GM18868 (cell line): ENCODE measurements at regions not wholly inside any gene's neighbourhood (a gene's known extent, or its start where the extent isn't known, plus 50 kb on each side); places are given as distances from the start of the nearest gene placed in this dataset.
"Not testable (repeated sequence)": the region's sequence is repeated elsewhere in the genome, so short reads cannot be mapped to it uniquely, and the experiment has no call there.

ENCODE experiments used
- ATAC-seq: cut with Tn5 transposase; IDR thresholded peaks from one replicate; pipeline ENCODE4 v1.9.1; 2021; ENCODE audit warnings: mild to moderate bottlenecking, moderate library complexity; ENCODE audit not compliant: unreplicated experiment

DNA sequence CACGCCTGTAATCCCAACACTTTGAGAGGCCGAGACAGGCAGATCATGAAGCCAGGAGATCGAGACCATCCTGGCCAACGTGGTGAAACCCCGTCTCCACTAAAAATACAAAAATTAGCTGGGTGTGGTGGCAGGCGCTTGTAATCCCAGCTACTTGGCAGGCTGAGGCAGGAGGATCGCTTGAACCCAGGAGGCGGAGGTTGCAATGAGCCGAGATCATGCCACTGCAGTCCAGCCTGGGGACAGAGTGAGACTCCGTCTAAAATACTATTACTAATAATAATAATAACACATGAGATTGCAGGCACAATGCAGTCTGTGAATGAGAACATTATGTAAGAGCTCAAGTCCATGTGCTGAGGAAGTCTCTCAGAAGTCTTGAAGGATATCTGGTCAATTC lies 1684.4 kb downstream of the SPATA31A7 start:
- not testable (repeated sequence) for ATAC-seq

DNA sequence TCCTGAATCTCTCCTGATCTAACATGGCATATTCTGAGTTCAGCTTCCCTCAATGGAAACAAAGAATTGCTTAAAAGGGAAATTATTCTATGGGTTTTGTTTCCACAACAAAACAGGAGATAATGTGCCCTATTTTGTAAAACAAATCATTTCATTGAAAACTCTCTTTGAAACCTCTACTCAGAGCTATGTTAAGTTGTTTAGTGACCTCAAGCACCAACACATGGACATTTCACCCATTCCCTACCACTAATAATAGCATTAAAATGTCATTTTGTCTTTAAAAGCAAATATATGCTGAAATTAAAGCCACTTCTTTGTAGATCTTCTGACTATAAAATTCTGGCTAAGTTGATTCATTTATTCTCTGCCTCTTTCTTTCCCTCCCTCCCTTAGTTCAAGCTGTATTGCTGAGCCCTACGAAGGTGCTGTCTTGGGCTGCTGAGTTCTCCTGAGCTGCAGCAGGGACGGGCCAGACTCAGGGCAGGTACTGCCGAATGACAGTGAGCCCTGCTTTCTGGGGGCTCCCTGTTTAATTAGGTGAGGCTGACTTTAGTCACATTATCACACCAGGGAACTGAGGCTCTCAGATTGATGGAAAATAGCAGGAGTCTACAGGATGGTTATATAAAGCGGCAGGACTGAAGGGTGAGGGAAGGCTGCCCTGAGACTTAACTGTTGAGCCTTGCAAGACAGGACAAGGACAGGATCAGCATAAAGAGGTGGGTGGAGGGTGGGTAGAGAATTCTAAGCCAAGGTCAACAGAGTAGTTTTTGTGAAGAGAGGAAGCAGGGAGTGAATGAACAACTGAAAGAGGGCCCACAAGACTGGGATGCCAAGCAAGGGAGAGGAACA lies 1685.1 kb downstream of the SPATA31A7 start:
- ATAC-seq: not testable (repeated sequence)

DNA sequence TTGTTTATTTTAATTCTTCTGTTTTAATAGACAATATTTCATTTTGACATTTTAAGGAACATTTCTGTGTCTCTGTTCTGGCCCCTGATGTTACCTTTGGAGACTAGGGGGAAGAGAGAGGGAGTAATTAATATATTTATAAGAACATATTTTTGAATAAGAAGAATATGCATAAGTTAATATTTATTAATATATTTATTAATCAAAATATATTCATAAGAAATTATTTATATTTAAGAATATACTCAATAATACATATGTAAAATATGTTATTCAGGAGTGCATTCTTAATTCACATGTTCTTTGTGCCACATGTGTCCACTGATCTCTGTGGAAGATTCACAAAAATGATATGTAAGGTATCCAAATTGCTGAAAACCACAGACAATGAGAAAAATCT lies 1687.7 kb downstream of the SPATA31A7 start:
- not testable (repeated sequence) for ATAC-seq

- ATAC-seq: not testable (repeated sequence)
Measured at GRCh38 chr9:62877987-62878386, 1688.2 kb downstream of the SPATA31A7 start.

DNA sequence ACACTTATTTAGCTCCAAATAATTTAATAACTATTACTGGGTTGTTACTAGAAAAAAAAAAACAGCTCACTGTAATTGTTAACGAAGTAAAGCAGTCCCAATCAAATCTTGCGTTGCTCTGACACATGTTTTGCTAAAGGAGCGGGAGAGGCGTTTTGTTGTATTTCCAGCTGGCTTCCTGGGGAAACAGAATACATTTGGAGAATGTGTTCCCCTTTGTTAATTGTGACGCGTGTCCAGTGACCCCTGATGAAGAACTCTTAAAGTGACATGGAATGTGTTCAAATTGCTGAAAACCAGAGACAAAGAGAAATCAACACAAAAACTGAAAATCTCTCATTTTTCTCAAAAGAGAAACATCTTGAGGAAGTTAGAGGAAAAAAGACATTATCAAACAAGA lies 1690.6 kb downstream of the SPATA31A7 start:
- ATAC-seq: not testable (repeated sequence)

- ATAC-seq: not testable (repeated sequence)
Measured at GRCh38 chr9:62880971-62881370, 1691.1 kb downstream of the SPATA31A7 start.

DNA sequence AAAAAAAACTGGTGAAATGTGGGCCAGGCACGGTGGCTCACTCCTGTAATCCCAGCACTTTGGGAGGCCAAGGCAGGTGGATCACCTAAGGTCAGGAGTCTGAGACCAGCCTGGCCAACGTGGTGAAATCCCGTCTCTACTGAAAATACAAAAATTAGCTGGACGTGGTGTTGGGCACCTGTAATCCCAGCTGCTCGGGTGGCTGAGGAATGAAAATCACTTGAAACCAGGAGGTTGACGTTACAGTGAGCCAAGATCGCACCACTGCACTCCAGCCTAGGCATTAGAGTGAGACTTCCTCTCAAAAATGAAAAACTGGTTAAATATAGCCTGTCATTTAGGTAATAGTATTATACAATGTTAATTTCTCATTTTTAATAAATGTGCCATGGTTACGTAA lies 1692.0 kb downstream of the SPATA31A7 start:
- not testable (repeated sequence) for ATAC-seq

- not testable (repeated sequence) for ATAC-seq
Measured at GRCh38 chr9:62882717-62883116, 1692.9 kb downstream of the SPATA31A7 start.

GRCh38 chr9:62896692-62897091 lies 1706.9 kb downstream of the SPATA31A7 start:
- not testable (repeated sequence) for ATAC-seq

DNA sequence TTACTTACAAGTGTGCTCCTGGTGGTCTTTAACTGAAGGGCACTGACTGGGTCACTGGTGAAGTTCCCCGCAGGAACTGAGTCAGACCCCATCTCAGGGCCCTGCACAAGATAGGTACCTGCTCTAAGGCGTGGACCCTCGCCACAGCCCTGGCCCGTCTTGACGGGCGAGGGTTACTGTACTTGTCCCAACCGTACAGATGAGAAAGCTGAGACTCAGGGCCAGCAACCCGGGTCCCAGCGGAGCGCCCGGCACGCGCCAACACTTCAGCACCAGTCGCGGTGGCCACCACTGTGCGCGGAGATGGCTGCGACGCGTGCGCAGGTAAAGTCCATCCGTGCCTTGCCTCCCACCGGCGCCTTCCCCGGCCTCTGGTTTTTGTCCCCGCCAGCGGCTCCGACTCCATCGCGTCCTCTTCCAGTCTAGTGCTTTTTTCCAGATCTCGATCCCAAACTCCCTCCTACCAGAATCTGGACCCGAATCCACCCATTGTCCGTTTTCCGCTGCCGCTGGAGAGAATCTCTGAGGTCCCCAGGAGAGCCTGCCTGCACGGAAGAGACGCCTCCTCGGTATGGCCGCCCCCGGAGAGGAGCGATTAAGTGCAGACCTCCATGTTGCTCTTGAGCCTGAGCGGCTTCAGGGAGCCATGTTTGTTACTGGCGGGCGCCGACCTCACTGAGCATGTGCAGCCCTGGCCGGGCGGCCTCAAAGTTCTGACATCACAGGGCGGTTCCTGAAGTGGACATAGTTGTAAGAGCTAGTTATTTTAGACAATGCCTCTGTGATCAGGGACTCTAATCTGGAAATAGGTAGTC lies 1707.8 kb downstream of the SPATA31A7 start:
- not testable (repeated sequence) for ATAC-seq

- ATAC-seq: not testable (repeated sequence)
Measured at GRCh38 chr9:62899666-62900065, 1709.8 kb downstream of the SPATA31A7 start.

DNA sequence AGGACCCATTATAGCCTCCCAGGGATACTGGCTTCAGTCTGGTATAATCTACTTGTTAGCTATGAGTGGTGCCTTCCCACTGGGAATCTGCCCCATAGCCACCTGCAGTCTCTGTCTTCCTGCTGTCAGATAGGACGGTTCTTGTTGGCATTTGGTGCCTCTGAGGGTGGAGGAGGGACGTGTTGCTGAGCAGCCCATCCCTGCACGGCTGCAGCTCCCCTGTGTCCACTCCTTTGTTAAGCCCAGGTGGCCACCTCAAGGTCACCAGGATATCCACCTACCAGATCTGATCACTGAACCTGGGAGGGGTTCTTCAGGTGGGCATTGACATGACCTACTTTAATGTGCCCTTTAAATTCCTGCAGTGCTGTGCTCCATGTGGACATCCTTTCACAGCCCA lies 1714.2 kb downstream of the SPATA31A7 start:
- not testable (repeated sequence) for ATAC-seq

GRCh38 chr9:62905722-62906121 lies 1715.9 kb downstream of the SPATA31A7 start:
- ATAC-seq: not testable (repeated sequence)

- not testable (repeated sequence) for ATAC-seq
Measured at GRCh38 chr9:62907866-62908265, 1718.0 kb downstream of the SPATA31A7 start.

GRCh38 chr9:62908271-62908670 lies 1718.4 kb downstream of the SPATA31A7 start:
- not testable (repeated sequence) for ATAC-seq

- not testable (repeated sequence) for ATAC-seq
Measured at GRCh38 chr9:62909447-62909846, 1719.6 kb downstream of the SPATA31A7 start.

DNA sequence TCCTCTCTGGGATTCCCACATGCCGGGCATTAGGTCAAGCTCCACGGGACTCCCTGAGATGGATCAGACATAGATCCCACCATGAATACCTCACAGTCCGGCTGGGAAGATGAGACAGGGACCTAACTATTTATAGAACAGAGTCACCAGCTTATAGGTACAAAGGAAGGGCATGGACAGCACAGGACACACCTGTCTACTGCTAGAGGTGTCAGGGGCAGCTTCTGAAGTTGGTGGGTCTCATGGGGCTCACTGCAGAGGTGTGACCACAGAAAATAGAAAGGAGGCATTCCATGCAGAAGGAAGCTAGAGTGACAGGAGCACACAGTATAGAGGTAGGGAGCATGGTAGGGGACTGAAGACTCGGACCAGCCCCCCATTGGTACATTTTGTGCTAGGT lies 1722.4 kb downstream of the SPATA31A7 start:
- not testable (repeated sequence) for ATAC-seq

GRCh38 chr9:62915168-62915567 lies 1725.3 kb downstream of the SPATA31A7 start:
- not testable (repeated sequence) for ATAC-seq

- peak; percentile 100 for ATAC-seq
Measured at GRCh38 chr9:62915661-62916060, 1725.8 kb downstream of the SPATA31A7 start.

DNA sequence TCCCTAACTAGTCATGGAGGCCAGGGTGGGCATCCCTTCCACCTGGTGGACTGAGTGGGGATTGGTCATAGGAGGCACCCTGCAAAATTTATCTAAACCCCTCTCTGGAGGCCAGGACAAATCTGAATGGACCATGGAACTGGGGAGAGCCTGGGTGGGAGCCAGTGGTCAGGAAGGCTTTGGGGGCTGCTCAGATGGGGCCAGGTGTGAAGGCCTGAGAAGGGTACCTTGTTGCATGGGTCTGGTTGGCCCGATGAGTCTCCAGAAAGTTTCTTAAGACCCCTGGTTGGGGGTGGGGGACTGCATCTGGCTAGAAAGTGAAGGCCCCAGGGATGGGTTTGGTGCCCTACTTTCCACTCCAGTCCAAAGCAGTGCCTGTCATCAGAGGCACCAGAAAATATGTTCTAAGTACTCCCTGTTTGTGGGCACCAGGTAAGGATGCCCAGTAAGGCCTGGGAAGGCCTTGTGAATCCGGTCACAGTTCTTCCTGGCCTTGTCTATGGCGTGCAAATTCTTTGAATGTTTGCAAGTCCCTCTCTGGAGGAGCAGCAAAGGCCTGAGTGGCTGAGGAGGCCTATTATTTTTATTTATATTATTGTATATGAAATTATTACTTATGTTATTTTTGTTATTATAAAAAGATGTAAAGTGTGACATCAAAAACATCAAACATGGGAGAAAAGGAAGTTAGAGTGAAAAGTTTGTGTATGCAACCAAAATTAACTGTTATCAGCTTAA lies 1729.0 kb downstream of the SPATA31A7 start:
- ATAC-seq: not testable (repeated sequence)

DNA sequence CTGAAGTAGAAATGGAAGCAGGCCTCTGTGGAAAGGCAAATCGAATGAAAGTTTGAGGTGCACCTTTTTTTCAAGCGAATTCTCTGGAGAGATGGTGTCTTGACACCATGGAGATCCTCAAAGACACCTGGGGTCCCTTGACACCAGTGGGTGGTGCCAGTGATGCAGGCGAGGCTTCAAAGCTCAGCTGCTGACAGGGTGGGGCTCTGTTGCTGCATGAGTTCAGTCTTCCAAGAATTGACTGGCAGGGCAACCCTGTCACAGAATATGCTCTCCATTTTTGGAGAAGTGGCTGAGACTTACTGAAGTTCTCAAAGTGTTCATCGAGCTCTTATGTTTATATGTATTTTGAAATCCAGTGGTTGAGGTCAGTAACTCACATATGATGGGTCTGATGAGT lies 1741.6 kb downstream of the SPATA31A7 start:
- ATAC-seq: not testable (repeated sequence)
